ENCODE measurements at regions not wholly inside any gene's neighbourhood (a gene's known extent, or its start where the extent isn't known, plus 50 kb on each side); places are given as distances from the start of the nearest gene placed in this dataset.
"Not testable (repeated sequence)": the region's sequence is repeated elsewhere in the genome, so short reads cannot be mapped to it uniquely, and the experiment has no call there.

DNA sequence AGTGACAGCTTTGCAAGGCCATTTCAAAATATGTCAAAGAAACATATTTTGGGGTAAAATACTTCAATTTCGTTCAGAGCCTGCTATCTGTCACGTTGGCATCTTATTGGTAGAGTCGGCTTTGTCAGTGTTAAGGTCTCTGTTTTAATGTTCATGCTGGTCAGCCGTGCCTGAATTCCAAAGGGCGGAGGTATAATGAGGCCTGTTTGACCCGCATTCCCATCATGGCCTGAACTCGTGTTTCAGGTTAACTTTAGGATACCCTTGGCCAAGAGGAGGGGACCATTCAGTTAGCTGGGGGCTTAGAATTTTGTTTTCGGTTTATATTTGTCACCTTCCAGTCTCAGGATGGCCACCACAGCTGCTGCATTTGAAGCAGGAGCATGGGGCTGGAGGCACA, 236.4 kb downstream of the NFATC2 start:
- no peak for DNase-seq (ENCODE audit: low read depth in 1 of 2, low spot score in 1 of 2)

DNA sequence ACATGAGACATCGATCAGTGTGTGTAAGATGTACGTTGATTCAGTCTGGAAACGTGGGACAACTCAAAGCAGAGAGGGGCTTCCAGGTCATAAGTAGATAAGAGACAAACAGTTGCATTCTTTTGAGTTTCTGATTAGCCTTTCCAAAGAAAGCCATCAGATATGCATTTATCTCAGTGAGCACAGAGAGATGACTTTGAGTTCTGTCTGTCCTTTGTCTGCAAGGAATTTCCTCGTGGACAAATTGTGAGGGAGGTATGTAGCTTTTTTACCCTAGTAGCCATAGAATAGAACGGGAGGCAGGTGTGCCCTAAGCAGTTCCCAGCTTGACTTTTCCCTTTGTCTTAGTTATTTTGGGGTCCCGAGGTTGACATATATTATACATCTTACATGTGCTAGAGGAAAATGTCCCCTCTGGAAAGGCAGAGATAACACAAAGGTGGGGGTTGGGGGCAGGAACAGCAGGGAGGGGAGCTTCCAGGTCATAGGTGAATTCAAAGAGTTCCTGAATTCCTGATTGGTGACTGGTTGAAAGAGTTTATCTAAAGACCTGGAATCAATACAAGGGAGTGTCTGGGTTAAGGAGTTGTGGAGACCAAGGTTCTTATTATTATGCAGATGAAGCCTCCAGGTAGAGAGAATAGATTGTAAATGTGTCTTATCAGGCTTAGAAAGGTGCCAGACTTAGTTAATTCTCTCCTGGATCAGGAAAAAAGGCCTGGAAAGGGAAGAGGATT, 237.0 kb downstream of the NFATC2 start:
- no peak for DNase-seq (ENCODE audit: low read depth in 1 of 2, low spot score in 1 of 2)

DNA sequence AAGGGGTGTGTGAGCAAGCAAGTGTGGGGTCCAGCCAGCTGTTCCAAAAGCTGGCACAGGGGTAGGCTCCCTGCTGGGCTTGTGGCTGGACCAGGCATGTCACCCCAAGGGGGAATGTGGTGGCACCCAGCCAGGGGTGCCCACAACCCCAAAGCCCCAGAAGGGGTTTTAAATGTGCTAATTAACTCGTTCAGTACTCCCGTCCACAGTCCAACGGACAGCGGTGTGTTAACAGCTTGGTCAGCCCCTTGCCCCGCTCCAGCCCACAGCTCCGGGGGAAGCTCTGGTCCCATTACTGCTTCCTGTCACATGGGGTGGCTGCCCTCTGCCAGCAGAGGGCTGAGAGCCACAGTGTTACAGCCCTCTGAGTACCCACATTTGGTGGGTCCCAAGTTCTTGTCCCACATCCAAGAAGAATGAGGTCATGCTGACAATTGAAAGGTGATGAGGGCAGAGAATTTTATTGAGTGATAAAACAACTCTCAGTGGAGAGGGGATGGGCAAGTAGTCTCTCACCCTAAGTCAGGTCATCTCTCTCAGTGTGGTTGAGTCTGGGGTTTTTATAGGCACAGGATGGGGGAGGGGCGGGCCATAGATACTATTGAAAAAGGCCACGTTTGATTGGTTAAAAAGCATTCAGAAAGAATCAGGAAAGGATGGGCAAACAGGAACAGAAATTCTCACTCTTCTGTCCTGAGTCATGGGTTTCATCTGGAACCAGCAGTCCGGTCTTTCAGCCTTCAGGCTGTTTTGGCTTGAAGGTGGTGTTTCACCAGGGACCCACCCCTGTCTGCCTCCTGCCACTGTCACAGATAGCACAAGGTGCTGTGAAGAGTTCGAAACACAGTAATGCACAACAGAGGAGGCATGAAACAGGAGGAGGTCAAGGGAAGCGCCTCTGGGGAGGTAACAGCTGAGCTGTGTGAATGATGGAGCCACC, 238.5 kb downstream of the NFATC2 start:
- no peak for DNase-seq (ENCODE audit: low read depth in 1 of 2, low spot score in 1 of 2)

DNA sequence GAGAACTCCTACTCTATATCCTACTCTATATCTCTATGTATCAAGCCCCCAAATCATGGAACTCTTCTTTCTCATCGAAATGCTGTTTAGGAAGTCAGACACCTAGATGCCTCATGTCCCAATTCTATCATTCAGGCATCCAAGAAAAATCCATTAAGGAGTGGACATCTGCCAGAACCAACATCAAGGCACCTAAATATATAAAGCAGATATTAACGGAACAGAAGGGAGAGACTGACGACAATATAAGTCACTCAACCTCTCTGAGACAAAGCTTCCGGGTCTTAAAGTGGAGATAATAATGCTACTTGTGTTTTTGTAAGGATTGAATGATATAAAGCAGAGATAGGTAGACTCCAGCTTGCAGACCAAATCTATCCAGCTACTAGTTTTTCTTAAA, 241.5 kb downstream of the NFATC2 start:
- no peak for DNase-seq (ENCODE audit: low read depth in 1 of 2, low spot score in 1 of 2)

DNA sequence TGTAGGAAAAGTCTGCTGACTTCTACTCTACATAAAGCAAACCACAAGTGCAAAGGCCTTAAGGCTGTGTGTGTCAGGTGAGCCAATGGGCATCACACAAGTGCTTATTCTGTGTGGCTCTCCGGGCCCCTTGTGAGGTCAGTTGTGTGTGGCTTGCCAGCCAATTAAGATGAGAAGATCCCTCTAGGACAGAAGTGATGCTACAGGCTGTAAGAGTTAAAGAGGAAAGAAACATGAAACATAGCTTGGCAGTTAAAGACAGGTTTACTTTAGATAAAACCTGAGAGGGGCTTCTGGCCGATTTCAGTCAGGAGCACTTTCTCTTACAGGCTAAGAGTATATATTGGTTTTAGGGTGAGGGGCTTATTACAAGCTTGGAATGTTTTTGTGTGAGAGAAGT, 242.4 kb downstream of the NFATC2 start:
- no peak for DNase-seq (ENCODE audit: low read depth in 1 of 2, low spot score in 1 of 2)

DNA sequence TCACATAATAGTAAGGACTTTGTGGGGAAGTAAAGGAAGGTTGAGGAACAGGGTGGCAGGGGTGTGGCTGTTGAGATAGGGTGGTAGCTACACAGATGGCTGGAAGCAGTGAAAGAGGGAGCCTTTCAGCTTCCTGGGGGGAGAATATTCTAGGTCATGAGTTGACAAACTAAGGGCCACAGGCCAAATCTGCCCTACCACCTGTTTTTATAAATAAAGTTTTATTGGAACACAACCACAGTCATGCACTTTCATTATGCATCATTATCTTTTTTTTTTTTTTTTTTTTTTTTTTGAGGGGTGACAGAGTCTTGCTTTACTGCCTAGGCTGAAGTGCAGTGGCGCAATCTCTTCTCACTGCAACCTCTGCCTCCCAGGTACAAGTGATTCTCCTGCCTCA, 243.1 kb downstream of the NFATC2 start:
- DNase-seq (ENCODE audit: low read depth in 1 of 2, low spot score in 1 of 2), result no peak

DNA sequence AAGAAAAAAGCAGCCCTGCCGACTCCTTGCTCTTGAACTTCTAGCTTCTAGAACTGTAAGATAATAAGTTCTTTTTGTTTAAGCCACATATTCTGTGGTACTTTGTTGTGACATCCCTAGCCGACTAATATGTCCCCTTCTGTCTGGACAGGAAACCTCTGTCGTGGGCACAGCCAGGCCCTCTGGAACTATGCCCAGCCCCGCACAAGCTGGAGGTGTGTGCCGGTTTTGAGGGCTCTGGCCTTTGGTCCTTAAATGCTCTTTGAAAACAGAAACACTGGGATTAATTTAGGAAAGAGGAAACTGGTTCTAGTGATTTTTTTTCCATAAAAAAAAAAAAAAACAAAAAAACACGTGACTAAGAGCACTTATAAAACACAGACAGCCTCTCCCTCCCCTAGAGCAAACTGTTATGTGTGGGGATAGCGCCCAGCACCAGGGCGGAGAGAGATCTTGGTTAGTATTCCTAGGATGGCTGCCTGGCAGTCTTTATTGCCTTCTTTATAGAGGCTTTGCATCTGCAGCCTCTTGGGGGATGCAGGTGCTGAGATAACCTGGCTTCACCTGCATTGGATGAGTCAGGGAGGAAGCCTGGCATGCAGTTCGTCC, 244.3 kb downstream of the NFATC2 start:
- DNase-seq (ENCODE audit: low read depth in 1 of 2, low spot score in 1 of 2), result no peak

DNA sequence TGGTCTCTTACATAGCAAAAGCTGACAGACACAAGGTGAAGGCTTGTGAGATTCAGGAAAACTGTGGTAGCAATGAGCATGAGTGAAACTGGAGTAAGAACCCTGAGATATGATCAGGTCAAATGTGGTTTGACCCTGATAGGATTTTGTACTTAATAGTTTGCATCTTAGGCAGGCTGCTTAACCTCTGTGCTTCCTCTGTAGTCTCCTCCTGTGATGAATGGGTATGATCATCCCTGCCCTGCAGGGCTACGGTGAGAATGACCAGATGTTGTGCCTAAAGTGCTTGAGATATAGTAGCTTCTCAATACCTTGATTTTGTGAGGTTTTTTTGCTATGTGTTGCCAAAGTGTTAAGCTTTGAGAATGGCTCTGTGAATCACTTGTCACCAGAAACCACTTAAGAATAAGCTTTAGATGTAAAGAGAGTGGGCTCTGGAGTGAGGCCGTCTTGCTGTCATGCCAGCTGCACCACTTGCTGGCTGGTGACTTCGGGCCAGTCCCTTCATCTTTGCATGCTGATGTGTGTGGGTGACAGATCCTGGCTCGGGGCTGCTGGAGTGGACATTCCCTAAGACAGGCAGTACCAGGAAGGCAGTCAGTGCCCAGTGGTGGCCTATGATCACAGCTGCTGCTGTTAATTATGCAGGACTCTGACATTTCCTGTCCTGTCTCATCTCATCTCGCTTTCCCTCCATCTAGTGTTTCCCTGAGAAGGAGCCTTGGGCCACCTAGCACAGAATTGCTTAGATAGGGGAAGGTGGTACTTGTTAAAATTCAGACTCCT, 254.7 kb downstream of the NFATC2 start:
- DNase-seq (ENCODE audit: low read depth in 1 of 2, low spot score in 1 of 2), result no peak

DNA sequence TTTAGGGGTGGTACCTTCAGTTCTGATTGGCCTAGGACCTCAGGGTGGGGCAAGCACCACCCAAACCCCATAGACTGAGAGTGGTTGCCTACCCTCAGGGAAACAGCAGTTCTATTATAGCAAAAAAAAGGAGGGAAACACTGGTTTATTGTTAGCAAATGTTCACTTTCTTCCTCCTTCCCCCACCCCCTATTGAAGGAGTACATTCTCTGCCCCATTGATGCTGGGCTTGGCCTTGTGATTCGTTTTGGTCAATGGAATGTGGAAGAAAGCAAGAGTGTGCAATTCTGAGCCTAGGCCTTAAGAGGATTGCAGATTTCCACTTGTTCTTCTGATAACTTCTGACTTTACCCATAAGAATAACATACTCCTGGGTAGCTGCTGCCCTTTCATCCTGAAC, 255.8 kb downstream of the NFATC2 start:
- no peak for DNase-seq (ENCODE audit: low read depth in 1 of 2, low spot score in 1 of 2)

DNA sequence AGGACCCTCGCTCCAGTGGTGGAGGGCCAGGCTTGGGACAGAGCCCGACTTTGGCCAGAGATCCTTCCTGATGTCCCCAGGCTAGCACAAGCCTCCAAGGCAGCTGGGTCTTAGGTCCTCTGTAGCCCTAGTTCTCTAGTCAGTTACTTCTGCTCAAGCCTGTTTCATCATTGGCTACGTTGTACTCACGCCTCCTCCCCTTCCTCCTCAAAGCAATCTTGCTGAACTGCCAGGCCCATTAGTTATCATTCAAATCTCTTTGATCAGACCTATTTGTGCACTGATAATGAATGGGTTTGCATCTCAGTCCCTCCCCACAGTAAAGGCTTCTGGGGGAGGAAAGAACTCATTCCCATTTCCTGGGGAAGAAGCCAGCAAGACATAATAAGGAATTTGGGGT, 256.8 kb downstream of the NFATC2 start:
- DNase-seq (ENCODE audit: low read depth in 1 of 2, low spot score in 1 of 2), result no peak

DNA sequence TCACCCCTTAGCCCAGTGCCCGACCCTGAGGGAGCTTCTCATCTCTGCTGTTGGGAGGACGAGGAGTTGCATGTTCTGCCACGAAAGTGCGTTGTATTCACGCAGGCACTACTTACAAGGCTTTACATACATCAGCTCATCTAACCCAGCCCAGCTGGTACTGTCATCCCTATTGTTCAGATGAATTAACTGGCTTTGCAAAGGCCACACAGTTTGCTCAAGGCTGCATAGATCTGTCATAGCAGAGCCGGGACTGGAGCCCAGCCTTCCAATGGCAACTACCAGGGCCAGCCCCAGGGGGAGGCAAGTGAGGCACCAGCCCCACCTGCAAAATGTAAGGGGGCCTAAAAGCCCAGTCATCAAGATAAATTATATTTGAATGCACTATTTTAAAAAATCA, 257.6 kb downstream of the NFATC2 start:
- no peak for DNase-seq (ENCODE audit: low read depth in 1 of 2, low spot score in 1 of 2)

DNA sequence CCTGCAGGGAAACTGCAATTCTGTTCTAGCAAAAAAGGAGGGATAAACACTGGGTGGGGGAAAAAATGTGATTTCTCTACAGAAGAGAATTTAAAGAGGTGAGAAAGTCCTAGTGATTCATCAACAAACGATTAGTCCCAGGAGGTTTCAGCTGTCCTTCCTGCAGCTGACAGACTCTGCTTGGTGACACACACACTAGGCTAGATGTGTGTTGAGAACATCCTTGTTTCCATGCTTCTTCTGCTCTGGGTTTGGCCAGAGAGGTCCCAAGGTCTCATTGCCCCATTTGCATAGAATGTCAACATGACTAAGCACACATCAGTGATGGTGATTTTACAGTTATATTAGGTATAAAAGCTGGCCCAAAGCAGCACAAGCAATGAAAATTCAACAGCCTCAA, 258.3 kb downstream of the NFATC2 start:
- DNase-seq (ENCODE audit: low read depth in 1 of 2, low spot score in 1 of 2), result no peak

DNA sequence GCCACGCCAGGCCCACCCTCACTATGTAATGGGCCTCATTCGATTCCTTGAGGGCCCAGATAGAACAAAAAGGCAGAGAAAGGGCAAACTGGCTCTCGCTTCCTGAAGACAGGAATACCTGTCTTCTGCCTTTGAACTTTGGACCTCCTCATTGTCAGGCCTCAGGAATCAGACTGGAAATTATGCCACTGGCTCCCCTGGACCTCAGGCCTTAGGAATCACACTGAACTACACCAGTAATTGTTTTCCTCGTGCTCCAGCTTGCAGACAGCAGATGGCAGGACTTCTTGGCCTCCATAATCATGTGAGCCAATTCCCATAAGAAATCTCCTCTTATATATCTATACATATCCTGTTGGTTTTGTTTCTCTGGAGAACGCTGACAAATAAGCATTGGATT, 258.6 kb upstream of the KCNG1 start:
- no peak for DNase-seq (ENCODE audit: low read depth in 1 of 2, low spot score in 1 of 2)

DNA sequence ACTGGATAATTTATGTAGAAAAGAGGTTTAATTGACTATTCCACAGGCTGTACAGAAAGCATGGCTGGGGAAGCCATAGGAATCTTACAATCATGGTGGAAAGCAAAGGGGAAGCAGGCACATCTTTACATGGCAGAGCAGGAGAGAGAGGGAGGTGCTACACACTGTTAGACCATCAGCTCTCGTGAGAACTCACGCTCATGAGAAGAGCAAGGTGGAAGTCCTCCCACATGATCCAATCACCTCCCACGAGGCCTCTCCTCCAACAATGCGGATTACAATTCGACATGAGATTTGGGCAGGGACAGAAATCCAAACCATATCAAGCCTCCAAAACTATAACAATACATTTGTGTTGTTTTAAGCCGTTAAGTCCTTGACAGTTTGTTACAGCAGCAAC, 257.1 kb upstream of the KCNG1 start:
- no peak for DNase-seq (ENCODE audit: low read depth in 1 of 2, low spot score in 1 of 2)

DNA sequence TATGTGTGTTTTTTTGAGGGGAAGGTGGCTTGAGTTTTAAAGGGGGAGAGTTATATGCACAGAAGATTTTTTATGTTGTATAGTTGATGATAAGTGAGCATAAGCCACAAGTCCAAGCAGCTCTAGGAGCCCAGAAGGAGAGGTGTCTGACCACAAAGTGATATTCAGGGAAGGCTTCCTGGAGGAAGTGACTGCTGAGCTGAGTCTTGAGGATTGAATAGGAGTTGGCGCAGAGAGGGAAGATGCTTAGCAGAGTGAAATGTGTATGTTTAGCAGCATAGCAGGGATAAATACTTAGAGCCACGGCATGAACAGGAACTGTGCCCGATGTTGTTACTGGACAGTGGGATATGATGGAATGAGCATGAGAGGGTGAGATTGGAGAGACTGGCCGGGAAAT, 255.1 kb upstream of the KCNG1 start:
- DNase-seq (ENCODE audit: low read depth in 1 of 2, low spot score in 1 of 2), result no peak

DNA sequence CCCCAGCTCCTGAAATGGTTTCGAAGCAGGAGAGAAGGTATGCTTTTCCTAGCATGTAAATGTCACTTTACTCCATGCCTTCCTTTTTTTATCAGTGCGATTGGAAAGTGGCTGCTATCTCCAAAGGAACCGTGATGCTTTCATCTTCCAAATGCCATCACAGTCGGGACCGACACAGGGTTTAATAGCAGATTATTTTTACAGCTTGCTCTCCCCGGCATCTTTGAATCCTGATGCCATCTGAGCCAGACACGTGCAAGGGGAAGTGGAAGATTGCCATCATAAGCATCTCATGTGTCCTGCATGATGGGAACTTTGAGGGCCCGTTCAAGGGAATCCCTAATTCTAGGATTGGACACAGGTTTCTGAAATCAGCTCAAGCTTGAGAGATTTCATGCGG, 253.4 kb upstream of the KCNG1 start:
- DNase-seq (ENCODE audit: low read depth in 1 of 2, low spot score in 1 of 2), result no peak

DNA sequence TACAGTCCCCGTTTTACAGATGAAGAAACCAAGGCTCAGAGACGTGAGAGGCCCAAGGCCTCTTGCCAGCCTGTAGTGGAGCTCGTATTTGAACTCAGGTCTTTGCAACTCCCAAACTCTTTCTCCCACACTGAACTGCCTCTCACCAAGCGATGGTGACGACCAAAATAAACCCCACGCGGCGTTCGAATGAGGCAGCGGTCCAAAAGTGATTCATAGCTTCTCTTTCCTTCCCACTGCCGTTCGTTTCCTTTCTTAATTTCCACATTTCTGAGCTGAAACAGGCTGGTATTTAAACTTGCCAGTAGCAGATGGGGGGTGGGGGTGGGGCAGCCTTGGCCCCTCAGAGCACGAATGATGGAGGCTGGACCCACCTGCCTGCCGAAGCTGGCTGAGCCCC, 252.9 kb upstream of the KCNG1 start:
- no peak for DNase-seq (ENCODE audit: low read depth in 1 of 2, low spot score in 1 of 2)

DNA sequence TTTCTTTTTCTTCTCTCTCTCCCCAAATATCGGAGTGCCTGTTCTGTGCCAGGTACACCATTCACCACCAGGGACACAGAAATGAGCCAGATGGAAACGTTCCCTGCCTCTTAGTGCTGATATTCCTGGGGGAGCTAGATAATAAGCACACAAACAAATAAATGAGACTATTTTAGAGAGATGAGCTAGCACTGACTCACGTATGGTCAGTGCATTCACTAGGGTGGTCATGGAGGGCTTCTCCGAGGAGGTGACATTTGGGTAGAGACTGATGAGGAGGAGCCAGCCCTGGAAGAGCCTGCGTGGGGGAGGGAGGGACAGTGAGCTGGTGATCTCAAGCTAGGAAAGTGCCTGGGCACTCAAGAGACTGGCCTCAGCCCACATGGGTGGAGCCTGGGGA, 252.3 kb upstream of the KCNG1 start:
- no peak for DNase-seq (ENCODE audit: low read depth in 1 of 2, low spot score in 1 of 2)

DNA sequence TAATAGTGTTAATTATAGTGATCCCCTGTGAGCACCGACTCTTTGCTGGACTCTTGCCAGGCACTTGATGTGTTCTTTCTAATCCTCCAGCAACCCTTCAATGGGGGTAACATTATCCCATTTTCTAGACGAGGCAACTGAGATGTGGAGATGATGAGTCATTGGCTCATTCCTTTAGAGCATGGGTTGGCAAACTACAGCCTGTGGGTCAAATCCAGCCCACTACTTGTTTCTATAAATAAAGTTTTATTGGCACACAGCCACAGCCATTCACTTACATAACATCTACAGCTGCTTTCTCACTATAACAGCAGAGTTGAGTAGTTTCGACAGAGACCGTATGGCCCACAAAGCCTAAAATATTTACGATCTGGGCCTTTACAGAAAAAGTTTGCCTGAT, 249.5 kb upstream of the KCNG1 start:
- no peak for DNase-seq (ENCODE audit: low read depth in 1 of 2, low spot score in 1 of 2)

DNA sequence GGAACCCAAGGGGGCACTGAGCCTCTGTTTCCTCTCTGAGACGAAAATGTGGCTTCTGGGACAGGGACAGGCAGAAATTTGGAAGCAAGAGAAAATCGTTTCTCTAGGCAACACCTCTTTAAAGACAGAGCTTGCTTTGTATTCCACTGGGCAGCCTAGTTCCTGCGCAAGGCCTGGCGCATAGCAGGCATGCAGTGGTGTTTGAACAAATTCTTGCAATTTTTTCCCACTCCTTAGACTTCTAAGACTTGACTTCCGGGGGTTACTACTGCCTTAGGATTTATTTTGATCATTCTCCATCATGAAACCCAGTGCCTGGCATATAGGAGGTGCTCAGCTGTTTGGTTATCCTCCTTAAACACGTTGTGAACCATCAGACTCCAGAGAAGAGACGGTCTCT, 249.0 kb upstream of the KCNG1 start:
- DNase-seq (ENCODE audit: low read depth in 1 of 2, low spot score in 1 of 2), result no peak

DNA sequence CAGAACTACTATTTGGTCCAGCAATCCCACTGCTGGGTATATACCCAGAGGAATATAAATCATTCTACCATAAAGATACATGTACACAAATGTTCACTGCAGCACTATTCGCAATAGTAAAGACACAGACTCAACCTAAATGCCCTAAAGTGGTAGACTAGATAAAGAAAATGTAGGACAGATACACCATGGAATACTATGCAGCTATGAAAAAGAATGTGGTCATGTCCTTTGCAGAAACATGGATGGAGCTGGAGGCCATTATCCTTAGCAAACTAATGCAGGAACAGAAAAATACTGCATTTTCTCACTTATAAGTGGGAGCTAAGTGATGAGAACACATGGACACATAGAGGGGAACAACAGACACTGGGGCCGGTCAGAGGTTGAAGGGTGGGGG, 248.4 kb upstream of the KCNG1 start:
- not testable (repeated sequence) for DNase-seq (ENCODE audit: low read depth in 1 of 2, low spot score in 1 of 2)
